ENCODE measurements at regions not wholly inside any gene's neighbourhood (a gene's known extent, or its start where the extent isn't known, plus 50 kb on each side); places are given as distances from the start of the nearest gene placed in this dataset.
"Not testable (repeated sequence)": the region's sequence is repeated elsewhere in the genome, so short reads cannot be mapped to it uniquely, and the experiment has no call there.

DNA sequence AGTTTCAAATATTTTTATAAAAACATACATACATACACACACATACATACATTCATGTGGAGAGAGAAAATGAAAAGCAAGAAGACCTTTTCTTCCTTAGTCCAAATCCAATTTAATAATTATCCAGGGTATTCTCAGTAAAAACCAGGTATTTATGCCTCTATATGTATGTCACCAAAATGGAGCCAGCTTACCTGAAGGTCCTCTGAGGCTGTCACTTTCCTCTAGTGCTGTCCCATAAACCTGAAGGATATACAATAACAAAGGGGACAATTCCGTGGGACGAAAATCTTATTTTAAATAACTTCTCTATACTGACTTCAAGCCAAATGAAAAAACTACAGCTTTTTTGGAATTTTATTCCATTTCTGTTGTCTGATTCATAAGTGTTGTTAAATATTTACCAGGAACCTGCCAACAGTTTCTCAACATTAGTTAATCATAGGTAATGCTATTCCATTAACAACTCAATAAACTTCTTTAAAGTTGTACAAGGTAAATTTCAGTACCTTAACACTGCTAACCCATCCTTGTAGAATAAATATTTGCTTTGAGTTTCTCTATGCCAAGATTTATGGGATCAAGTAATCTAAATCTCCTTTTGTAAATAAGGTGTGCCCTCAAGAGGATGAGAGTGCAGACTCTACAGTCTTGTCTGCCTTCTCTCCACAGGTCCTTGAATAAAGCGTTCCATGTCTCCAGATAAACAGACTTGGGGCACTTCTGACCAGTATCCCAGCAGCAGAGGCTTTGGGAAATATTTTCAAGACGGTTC lies 260.3 kb downstream of the AHR start:
- DNase-seq, result no peak

DNA sequence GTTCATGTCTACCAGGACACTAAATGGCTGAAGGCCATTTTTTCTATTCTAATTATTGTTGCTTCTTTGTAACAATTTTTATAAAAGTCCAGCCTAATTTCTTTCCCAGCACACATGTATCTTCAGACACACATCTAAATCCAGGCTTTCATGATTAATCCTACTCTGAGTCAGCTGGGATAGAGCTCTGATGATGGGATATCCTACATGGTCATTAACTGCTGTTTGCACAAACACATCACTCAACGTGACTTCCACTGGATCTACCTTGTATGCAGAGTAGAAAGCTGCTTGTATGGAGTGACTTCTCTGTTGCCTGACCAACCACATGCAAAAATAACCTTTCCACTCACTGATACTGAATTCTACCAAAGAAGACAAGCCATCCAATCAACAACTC lies 260.9 kb downstream of the AHR start:
- DNase-seq, result no peak

DNA sequence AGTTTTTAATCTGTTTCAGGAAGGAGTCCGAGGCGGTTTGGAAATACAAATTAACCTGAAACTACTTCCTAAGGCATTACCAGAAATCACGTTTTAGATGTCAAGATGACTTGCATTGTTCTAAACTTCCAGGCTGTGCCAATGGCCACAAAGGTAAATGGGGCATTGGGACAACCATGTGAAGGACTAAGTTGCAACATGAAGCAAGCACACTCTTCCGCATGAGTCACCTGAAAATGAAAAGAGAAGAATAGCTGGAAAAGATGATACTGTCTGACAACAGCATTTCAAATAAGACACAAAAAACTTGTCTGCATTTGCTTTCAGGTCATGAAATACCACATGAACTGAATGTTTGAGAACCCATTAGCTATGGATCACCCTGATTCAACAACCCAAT lies 262.1 kb downstream of the AHR start:
- no peak for DNase-seq

DNA sequence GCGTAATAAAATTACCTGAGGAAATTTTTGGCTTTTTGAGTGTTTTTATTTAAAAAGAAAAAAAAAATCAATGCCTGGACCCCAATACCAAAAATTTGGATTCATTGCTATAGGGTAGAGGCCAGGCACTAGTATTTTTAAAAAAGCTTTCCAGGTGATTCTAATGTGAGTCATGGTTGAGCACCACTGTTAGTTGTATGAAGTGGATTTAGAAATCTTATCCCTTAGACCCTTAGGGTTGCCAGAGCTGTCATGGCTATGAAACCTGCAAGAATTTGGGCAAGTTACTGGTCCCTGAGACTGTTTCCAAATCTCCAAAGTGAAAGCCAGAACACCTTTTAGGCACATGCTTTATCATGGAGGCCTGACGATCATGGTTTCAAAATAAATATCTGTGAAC lies 262.5 kb downstream of the AHR start:
- no peak for DNase-seq

DNA sequence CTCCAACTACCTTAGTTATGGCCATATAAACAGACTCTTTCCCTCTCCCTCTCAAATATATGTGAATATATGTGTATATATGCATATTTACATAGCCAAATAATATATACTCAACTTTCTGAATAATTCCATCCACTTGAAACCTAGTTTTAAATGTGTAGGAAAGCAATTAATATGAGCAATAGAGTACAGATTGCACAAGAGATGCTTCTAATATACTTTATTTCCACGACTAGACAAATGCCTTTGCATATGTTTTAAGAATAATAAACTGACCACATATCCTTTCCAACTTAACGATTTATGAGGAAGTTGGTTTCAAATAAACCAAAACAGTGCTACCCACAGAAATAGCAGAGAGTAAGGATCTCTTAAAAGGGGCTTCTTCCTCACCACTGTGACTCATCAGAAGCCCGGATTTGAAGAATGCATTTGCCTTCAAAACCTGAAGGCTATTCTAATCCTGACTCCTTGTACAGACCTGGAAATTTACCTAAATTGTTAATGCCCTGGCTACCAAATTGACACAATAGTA lies 266.3 kb downstream of the AHR start:
- no peak for DNase-seq

DNA sequence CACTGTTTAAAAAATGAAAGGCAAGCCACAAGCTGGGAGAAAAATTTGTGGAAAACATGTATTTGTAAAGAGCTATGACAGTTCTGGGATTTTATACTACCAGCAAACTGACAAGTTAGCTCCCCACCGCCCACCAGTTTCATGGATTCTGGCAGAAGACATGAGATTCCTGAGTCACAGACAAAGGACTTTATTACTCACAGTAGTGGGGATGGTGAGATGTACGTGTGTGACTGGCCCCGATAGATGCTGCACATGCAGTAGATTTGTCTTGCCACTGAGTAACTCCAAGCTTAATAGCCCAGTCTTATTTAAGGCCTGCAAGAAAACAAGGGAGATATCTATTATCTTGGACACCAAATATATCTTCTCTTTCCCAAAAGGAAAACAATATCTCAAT lies 281.7 kb downstream of the AHR start:
- DNase-seq, result no peak

DNA sequence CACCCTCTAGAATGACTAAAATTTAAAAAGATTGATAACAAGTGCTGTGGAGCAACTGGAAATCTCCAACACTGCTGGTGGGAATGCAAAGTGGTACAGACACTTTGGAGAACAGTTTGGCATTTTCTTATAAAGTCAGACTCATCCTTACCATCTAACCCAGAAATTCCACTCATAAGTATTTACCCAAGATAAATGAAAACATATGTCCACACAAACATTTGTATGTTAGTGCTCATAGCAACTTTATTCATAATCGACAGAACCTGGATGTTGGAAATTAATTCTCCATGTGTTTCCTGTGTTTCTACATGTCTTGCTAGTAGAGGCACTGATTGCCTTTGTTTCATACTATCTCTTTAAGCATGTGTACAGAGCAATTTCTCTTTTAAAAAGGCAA lies 282.4 kb downstream of the AHR start:
- DNase-seq, result no peak

DNA sequence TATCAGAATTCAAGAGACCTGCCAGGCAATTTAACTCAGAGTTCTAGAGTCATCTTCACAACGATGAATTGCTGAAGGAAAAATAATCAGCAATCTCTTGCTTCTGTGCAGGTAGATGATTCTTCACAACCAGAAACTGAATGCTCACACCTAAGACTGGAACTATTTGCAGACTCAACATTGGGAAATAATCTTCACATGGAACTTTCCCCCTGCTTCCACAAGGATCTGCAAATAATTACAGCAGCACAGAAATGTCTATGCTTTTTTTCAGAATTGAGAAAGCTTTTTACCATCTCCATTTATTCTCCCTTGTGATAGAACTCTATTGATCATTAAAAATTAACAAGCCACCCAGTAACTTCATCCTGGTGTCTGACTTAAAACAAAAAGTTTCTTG lies 282.8 kb downstream of the AHR start:
- DNase-seq, result no peak

DNA sequence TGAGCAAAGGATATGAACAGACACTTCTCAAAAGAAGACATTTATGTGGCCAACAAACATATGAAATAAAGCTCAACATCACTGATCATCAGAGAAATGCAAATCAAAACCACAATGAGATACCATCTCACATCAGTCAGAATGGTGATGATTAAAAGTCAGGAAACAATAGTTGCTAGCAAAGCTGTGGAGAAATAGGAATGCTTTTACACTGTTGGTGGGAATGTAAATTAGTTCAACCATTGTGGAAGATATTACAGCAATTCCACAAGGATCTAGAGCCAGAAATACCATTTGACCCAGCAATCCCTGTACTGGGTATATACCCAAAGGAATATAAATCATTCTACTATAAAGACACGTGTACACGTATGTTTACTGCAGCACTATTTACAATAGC lies 284.2 kb downstream of the AHR start:
- DNase-seq, result not testable (repeated sequence)

DNA sequence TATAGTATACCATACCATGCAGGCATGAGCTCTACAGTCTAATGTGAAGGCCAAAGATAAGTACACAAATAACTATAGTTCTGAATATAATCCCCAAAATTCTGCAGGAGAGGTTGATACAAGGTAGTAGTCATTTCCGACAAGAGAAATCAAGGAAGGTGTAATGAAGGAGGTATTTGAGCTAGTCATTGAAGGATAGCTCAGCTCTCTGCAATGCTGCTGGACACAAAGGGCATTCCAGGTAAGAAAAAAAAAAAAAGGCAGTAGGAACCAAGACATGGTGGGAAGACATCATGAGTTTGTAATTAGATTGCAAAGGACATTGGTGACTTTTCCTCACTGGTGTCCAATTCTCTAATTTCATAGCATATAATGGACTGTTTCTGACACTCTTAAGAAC lies 285.3 kb downstream of the AHR start:
- DNase-seq, result no peak

DNA sequence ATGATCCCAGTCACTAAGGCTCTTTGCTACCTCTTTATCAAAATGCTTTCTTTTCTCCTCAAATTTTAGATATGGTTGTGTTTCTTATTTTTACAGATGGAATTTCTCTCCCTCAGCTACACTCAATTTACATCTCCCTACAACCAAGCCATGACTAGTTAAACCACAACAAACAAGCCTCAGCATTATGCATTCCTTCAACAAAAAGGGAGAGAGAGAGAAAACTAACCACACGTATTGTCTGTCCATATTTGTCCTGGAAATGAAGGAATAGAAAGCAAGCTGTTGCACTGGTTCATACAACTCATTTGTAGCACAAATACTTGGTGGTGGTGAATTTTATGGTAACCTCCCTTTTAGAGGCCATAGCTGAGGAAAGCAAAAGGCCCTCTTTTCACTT lies 286.4 kb downstream of the AHR start:
- DNase-seq, result no peak

DNA sequence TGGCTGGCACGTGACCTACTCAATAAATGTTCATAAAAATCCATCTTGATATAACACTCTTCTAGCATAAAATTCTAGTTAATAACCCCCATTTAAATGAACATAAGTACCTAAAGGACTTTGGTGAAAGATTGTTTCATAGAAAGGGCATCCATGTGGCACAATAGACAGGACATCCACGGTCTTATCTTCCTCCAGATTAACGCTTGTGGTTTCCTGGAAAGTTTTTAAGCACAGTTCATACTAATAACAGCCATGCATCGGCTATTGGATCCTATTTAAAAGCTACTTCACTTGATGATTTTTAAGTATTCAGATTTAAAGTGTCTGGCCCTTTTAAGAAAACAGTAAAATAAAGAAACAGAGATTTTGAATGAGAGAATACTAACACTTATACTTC lies 288.3 kb downstream of the AHR start:
- DNase-seq, result no peak

DNA sequence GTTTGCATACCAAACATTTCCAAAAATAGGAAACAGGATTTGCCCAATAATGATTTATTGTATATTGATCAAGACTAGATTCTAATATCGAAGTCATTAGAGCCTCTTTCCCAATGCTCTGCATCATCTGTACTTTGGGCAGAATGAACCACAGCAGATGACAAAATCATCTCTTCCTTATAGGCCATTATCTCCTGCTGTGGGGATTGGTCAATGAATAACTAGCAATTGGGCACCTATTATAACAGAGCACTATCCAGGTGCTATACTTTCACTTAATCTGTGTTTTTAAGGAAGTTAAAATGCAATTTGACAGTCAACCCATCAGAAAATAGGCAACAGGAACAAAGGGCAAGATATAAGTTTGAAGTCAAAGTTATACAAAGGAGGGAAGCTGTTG lies 290.3 kb downstream of the AHR start:
- no peak for DNase-seq

DNA sequence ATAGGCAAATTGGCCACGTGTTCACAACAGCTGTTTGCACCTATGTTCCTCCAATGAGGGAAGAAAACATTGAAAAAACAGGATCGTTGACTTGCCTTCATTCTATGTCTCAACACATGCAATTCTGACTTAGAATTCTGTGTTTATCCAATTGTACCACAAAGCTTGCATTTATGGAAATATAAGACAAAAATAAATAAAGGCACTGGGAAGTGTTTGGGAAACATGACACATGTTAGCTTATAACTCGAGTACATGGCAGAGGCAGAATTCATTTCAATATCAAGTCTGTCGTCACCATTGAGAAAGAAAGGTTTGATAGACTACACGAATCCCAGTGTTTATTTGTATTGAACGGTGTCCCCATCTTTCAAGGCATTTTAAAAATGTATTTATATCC lies 291.2 kb downstream of the AHR start:
- DNase-seq, result no peak

DNA sequence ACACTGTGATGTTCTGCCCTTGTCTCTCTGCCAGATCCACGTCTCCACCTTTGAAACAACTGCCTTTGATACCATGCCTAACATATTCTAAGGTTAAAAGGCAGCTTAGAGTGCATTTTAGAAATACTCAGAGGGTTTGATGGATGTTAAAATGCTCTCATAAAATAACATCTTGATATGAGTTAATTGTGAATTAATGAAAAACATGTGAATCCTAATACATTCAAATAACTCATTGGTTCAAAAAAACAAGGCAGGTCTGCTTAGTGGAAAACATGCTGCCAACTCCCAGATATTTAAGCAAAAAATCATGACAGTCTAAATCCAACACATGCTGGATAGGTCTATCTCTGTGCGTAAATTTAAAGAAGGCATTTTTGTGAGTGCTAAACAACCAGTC lies 291.8 kb downstream of the AHR start:
- DNase-seq, result no peak

DNA sequence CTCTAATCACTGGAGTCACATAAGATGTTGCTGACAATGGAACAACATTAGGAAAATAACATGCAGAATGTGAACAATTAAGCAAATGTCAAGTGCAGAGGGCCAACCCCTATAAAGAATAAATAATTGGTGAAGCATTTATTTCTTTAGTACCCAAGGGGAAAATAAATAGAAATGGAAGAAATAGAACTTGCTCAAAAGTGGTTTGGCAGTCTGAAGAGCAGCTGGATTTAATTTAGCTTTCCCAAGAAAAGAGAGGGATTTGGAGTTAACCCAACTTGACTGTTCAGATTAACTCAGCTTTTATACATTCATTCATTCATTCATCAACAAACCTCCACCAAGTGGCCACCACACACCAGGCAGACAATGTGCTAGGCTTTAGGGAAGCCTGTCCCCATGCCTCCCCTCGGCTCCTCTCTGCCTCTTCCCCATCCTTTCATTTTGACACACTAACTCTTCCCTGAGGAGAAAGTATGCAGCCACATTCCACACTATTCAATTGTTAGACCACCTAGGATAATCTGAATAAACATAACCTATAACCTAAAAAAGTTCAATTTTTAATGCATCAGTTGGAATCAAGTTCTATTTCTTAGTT lies 295.5 kb downstream of the AHR start:
- no peak for DNase-seq

DNA sequence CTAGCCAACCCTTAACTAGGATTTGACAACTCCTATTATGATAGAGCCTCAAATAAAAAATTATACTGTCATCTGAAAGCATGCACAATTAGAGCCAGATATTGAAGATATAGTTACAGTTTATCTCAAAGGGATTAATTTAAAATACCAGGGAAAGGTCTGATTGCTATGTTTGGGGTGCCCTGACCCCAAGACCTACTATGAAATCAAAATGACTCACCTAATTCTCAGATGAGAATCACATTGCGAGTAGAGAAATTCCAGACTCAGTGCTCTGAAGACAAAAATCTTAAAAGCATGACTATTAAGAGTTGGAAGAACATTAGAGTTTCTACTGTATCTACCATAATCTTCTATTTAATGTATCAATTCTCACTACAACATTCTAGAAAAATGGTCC lies 297.1 kb downstream of the AHR start:
- no peak for DNase-seq

DNA sequence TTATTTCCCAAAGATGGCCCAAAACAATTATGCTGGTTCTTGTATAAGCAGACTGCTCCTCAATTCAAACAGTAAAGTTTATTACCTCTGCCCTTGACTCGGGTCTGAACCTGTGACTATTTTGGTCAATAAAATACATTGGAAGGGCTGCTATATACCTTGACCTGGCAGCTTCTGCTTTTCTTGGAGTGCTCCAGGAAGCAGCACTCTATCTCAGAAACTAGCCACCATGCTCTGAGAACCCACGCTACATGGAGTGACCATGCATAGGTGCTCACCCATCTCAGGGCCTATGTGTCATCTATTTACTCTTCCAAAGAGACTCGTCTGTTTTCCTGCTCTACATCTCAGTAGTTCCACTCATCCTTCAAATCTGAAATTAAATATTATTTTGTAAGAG lies 299.9 kb downstream of the AHR start:
- DNase-seq, result no peak

DNA sequence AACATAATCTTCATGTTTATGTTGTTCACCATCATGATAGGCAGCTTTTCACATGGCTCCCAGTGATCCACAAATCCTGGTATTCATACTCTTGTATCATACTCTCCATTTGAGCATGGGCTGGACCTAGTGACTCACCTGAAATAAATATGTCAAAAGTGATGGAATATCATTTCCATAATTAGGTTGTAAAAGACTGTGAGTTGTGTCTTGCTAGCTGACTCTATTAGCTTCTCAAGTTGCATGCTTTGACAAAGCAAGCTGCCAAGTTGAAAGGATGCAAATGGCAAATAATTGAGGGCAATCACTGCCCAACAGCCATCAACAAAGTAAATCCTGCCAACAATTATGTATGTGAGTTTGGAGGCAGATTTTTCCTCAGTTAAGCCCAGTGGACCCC lies 300.4 kb downstream of the AHR start:
- DNase-seq, result no peak

DNA sequence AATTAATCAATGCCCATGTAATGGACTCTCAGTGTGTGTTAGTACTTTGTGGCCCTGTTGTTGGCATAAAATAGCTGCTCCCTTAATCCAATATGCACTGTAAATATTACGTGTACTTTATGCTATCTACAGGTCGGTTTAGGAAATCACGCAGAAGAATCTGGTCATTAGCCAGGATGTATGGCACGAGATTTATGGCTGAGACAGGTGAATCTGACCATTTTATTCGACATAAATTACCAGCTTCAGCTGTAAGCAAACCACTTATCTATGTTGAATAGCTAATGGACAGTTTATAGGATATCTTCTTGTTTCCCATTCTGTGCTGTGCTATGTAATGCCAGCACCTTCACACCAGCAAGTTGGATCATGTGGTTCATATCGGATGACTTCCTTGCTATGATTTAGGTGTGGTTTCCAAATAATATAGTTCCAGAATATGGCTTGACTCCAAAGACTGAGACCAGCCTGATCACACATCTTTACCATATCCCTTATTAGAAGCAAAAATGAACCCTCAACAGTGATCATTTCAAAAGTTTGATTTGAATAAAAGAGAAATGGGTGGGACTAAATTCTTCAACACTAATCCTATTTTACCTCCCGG lies 301.4 kb downstream of the AHR start:
- DNase-seq, result no peak

DNA sequence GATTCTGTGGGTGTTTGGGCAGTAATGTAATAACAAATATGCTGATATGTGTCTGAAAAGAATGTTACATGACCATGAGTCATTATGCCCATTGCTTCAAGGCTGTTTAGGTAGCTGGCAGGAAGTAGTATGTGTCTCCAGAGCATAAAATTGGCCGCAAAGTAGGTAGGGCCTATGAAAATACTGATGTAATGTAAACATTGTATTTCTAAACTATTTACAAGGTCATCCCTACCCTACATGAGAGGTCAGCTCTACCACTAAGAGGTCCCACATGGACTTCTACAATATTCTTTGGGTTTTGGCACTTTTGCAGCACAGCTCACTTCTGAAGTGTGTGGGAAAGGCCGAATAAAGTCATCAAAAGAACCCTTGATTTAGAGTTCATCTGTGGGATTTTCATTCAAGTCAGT lies 301.9 kb downstream of the AHR start:
- no peak for DNase-seq

DNA sequence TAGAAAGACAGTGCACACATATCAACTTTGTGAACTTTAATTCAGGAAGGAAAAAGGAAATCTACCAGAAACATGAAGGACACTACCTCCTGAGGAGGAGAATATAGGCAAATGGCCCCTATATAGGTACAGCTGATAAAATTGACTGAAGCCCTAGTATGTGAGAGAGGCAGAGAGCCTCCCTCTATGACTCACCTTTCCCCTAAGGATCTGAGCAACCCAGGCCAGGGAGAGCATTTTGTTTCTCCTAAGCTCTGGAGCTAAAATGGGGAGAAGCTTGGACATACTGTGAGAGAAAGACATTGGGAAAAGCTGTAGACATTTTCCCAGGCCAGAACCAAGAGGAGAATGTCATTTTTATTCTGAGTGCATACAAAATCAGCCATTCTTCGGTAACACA lies 303.5 kb downstream of the AHR start:
- DNase-seq, result no peak

DNA sequence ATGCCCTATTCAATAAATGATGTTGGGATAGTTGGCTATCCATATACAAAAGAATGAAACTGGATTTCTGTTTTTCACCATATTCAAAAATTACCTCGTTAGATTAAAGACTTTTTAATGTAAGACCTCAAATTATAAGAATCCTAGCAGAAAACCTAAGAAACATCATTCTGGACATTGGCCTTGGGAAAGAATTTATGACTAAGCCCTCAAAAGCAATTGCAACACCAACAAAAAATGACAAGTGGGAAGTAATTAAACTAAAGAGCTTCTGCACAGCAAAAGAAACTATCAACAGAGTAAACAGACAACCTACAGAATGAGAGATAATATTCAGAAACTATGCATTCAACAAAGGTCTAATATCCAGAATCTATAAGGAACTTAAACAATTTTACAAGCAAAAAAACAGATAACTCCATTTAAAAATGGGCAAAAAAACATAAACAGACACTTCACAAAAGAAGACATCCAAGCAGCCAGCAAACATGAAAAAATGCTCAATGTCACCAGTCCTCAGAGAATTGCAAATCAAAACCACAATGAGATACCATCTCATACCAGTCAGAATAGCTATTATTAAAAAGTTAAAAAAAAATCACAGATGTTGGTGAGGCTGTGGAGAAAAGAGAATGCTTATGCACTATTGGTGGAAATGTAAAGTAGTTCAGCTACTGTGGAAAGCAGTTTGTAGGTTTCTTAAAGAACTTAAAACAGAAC lies 309.8 kb downstream of the AHR start:
- no peak for DNase-seq

DNA sequence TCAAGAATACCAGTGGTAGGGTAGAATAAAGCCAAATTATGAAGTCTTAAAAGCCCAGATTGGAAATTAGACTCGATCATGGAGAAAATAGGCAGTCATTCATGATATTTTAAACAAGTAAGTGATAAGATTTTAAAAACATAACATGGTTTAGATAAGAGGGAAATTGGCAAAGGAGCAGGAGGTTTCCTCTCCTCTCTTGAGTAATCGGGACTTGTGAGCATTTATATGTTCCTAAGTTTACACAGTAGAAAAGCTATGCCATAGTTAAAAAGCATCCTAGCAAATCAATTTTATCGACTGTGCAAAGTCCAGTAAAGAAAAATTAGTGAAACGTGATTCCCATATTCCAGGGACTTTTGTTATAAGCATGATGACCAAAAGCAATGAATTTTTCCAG lies 313.2 kb downstream of the AHR start:
- DNase-seq, result no peak

All from NCI-H345 (cell line).